NCI-H2107 (cell line): ENCODE measurements at regions not wholly inside any gene's neighbourhood (a gene's known extent, or its start where the extent isn't known, plus 50 kb on each side); places are given as distances from the start of the nearest gene placed in this dataset.
"Not testable (repeated sequence)": the region's sequence is repeated elsewhere in the genome, so short reads cannot be mapped to it uniquely, and the experiment has no call there.

Source experiments
- DNase-seq: peaks from one replicate; lab custom pipeline; 2025; lab: John Stamatoyannopoulos, UW

GRCh38 chr2:180695586-180696401, 284.6 kb upstream of the UBE2E3 start:
- no peak for DNase-seq

GRCh38 chr2:180694445-180695421, 285.7 kb upstream of the UBE2E3 start:
- DNase-seq, result no peak

- no peak for DNase-seq
Observed at GRCh38 chr2:180692322-180692721, 288.1 kb upstream of the UBE2E3 start.

DNA sequence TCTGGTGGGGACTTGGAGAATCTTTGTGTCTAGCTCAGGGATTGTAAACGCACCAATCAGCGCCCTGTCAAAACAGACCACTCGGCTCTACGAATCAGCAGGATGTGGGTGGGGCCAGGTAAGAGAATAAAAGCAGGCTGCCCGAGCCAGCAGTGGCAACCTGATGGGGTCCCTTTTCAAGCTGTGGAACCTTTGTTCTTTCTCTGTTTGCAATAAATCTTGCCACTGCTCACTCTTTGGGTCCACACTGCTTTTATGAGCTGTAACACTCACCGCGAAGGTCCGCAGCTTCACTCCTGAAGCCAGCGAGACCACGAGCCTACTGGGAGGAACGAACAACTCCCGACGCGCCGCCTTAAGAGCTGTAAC, 288.6 kb upstream of the UBE2E3 start:
- DNase-seq, result not testable (repeated sequence)

- DNase-seq, result not testable (repeated sequence)
Observed at GRCh38 chr2:180691186-180691854, 289.1 kb upstream of the UBE2E3 start.

DNA sequence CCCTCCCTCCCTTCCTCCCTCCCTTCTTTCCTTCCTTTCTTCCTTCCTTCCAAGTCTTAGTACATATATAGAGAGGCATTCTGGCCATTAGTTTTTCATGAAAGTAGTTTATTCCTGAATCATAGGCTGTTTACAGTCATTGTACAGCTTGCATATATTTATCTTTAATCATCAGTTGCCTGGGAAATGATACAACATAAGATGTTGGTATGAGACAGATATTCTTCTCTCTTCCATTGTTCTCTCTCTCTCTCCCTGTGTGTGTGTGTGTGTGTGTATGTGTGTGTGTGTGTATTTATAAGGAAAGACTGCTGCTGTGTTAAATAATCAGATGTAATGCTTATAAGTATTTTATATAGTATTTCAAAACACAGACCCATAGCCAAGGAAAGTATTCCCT, 289.8 kb upstream of the UBE2E3 start:
- DNase-seq, result no peak

- no peak for DNase-seq
Observed at GRCh38 chr2:180682871-180683270, 297.5 kb upstream of the UBE2E3 start.

DNA sequence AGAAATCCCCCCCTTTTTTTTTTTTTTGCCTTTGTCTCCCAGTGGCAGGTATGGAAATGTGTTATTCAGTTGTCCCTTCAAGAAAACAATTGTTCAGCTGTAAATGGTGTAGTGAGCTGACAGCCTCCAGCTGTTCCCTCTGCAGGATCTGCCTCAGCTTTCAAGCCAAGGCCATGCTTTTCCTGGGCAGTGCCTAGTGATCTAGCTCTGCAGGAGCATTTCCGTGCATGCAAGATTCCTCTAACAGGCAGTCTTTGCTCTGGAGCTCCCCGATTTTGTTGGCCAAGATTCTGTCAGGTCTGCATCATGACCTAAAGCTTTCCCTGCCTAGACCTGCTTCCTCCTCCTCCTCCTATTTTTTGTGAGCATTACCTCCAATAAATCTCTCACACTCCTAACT, 300.7 kb upstream of the UBE2E3 start:
- no peak for DNase-seq

DNA sequence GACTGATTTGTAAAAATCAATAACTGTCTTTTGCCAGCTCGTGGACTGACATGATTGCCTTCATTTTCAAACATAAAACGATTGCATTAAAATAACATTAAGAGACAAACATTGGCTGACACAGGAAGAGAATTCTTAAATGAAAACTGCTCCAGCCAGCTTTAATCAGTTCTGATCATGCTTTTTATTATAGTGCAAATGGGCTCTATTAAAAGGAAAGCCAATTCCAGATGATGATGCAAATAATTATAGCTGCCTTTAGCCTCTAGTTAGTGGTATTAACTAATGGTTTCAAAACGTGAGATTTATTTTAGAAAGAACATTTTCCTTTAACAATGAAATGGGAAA, 301.8 kb upstream of the UBE2E3 start:
- DNase-seq, result no peak

DNA sequence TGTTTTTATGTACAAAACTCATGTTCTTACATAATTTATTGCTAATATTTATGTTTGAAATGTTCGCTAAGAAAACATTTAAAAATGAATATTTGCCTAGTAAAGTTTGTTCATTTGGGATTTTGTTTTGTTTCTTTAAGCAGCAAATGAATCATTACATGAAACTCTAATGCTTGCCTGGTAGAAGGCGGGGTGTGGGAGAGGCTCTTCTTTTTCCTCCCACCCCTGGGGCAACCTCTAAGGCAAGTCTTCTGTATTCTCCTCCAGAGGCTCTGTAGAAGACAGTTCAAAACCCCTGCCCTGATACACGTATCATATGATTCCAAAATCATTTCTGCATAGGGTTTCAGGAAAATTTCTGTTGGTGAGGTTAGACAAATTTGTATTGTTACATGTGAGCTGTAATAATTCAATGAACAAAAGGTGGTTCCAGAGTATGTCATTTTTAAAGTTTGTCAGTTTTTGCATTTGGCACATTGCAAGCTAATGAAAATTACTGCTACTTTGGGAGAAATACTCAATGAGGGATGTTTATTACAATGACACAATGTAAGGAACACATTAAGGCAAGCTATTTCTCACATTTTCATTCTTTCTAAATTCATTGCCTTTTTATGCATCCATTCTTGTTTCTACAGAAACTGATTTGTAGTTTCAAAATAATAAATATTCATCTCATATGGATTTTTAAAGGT, 302.3 kb upstream of the UBE2E3 start:
- DNase-seq, result no peak

GRCh38 chr2:180677200-180677599, 303.2 kb upstream of the UBE2E3 start:
- DNase-seq, result no peak

DNA sequence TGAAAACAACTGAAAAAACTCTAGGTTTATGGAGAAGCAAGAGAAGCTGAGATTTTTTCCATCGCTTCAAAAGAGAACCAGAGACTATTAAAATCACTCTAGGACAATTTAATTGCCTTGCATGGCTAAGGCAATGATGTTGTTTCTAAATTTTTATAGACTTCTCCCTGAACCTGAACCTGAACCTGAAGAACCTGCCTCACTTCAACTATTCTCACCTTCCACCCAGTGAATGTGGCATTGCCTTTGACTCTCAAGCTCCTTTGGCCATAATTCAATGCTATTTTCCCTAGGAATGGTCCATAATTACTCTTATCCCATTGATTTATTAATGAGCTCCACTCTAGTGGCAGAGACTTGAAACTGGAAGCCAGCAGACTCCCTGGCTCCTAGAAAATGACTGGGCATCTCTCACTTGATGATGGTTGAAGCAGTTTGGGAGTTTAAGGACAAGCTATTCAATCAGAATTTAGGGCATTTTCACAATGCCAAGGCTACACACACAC, 303.8 kb upstream of the UBE2E3 start:
- DNase-seq, result no peak

- DNase-seq, result no peak
Observed at GRCh38 chr2:180675170-180675569, 305.2 kb upstream of the UBE2E3 start.

DNA sequence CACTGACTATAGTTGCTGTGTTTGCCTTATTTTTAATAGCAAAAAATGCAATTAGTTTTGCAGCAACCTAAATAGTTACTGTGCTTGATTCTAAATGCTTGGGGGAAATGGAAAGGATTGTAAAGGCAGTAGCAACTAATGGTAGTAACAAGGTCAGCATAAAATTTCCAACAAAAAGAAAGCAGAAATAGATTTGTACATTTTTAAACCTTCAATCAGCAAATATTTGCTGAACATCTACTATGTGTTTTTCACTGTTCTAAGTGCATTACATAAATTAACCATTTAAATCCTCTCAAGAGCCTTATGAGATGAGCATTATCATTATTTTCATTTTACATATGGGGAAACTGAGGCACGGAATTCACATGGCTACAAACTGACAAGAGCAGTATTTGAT, 308.0 kb upstream of the UBE2E3 start:
- no peak for DNase-seq

- DNase-seq, result no peak
Observed at GRCh38 chr2:180670302-180671003, 310.0 kb upstream of the UBE2E3 start.

DNA sequence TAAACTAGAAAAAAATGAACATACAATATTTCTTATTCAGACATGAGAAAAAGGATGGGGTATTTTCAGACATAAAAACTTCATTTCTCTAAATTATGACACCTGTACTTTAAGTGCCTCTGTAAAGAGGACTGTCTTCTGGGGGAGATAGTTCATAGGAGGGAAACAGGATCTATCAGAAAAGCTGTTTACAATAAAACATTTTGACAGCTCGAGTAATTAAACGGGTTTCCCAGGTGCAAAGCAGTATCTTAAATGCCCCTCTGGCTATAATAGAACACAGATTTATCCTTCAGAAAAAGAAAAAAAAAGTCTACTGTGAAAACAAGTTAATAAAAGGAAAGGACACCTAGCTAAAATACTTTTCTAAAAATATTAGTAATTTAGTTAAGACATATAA, 311.4 kb upstream of the UBE2E3 start:
- no peak for DNase-seq

- DNase-seq, result no peak
Observed at GRCh38 chr2:180664507-180664906, 315.9 kb upstream of the UBE2E3 start.

DNA sequence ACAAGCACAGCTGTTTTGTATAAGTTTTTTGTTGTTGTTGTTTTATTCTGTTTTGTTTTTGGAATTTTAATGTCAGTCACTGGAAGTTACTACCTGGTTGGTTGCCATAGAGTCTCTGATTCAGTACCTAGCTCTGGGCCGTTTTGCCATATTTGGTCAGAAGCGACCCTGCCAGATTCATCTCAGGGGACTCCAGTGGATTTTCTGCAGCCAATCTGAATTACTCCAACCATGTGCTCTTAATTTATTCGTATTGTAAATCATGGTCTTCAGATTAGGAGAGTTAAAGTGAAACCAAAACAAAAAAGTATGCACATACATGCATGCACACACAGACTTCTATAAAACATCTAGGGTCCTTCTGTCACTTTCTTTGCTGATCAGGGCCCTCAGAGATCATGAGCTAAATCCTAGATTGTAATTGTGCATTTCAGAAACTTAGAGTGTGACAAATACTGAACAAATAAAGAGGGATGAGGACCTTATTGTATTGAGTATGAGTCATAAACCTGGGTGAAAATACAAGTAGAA, 317.4 kb upstream of the UBE2E3 start:
- DNase-seq, result no peak

- DNase-seq, result no peak
Observed at GRCh38 chr2:180662521-180662920, 317.9 kb upstream of the UBE2E3 start.

DNA sequence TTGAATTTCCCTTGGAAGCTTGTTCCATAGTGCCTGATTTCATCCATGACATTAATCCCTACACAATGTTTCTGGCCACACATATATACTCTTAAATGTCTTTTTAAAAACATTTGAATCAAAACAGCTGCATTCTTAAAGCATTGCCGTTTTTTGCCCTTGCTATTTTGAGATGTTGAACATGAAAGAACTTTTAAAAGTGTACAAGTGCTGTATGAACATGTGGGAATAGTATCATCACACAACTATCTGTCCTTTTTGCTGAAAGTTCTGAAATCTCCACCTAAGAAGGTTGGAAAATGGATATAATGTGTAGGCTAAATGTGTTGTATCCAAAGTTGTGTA, 318.7 kb upstream of the UBE2E3 start:
- no peak for DNase-seq
